ENCODE measurements at regions not wholly inside any gene's neighbourhood (a gene's known extent, or its start where the extent isn't known, plus 50 kb on each side); places are given as distances from the start of the nearest gene placed in this dataset.
"Not testable (repeated sequence)": the region's sequence is repeated elsewhere in the genome, so short reads cannot be mapped to it uniquely, and the experiment has no call there.

DNA sequence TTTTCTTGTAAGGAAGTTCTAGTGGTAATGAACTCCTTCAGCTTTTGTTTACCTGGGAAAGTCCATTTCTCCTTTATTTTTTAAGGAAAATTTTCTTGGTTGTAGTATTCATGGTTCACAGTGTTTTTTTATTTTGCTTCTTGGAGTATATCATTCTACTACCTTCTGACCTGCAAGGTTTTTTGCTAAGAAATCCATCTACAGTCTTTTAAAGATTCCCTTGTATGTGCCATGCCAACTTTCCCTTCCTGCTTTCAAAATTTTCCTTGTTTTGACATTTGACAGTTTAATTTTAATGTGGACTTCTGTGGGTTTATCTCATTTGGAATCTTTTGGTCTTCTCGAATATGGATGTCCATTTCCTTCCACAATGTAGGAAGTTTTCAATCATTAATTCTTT, 855.6 kb downstream of the TBC1D32 start:
- H3K27ac ChIP-seq, result no peak overlapping the region
- TF ChIP-seq, protein P1, sequence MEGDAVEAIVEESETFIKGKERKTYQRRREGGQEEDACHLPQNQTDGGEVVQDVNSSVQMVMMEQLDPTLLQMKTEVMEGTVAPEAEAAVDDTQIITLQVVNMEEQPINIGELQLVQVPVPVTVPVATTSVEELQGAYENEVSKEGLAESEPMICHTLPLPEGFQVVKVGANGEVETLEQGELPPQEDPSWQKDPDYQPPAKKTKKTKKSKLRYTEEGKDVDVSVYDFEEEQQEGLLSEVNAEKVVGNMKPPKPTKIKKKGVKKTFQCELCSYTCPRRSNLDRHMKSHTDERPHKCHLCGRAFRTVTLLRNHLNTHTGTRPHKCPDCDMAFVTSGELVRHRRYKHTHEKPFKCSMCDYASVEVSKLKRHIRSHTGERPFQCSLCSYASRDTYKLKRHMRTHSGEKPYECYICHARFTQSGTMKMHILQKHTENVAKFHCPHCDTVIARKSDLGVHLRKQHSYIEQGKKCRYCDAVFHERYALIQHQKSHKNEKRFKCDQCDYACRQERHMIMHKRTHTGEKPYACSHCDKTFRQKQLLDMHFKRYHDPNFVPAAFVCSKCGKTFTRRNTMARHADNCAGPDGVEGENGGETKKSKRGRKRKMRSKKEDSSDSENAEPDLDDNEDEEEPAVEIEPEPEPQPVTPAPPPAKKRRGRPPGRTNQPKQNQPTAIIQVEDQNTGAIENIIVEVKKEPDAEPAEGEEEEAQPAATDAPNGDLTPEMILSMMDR (IDR thresholded peaks at IDR 0.05), result no peak
- H3K4me3 ChIP-seq, result no peak overlapping the region
- H3K27me3 ChIP-seq, result no peaks in the 10 kb centered on the region
- intact Hi-C loops (cut with DNase I), result no loop called here
- DNase-seq (no peak), ATAC-seq (no peak)
- H3K4me1 ChIP-seq, result no peaks in the 10 kb centered on the region
- no peaks in the 10 kb centered on the region for H3K36me3 ChIP-seq
- H3K9me3 ChIP-seq, result peaks cover 5% of the 10 kb centered on the region

GRCh38 chr6:120473804-120474203, 860.5 kb downstream of the TBC1D32 start:
- no peak overlapping the region for H3K27ac ChIP-seq
- ATAC-seq (no peak), DNase-seq (no peak)
- no peaks in the 10 kb centered on the region for H3K36me3 ChIP-seq
- H3K9me3 ChIP-seq, result peaks cover 5% of the 10 kb centered on the region
- intact Hi-C loops (cut with DNase I), result no loop called here
- TF ChIP-seq, protein P1 (IDR thresholded peaks at IDR 0.05), result no peak
- H3K4me3 ChIP-seq, result no peak overlapping the region
- no peaks in the 10 kb centered on the region for H3K4me1 ChIP-seq
- H3K27me3 ChIP-seq, result no peaks in the 10 kb centered on the region

GRCh38 chr6:120468486-120468885, 865.8 kb downstream of the TBC1D32 start:
- Histone ChIP-seq H3K9me3 (no peaks in the 10 kb centered on the region), H3K27me3 (no peaks in the 10 kb centered on the region), H3K4me1 (no peaks in the 10 kb centered on the region), H3K27ac (no peak overlapping the region), H3K4me3 (no peak overlapping the region), H3K36me3 (no peaks in the 10 kb centered on the region)
- no peak for DNase-seq
- ATAC-seq, result no peak
- TF ChIP-seq, protein P1 (IDR thresholded peaks at IDR 0.05), result no peak
- intact Hi-C loops (cut with DNase I), result no loop called here

GRCh38 chr6:120451508-120451907, 882.8 kb downstream of the TBC1D32 start:
- H3K36me3 ChIP-seq, result no peaks in the 10 kb centered on the region
- no peak overlapping the region for H3K4me3 ChIP-seq
- ATAC-seq (no peak), DNase-seq (no peak)
- no peaks in the 10 kb centered on the region for H3K9me3 ChIP-seq
- H3K27me3 ChIP-seq, result no peaks in the 10 kb centered on the region
- intact Hi-C loops (cut with DNase I), result no loop called here
- H3K27ac ChIP-seq, result no peak overlapping the region
- H3K4me1 ChIP-seq, result no peaks in the 10 kb centered on the region
- TF ChIP-seq, protein P1 (IDR thresholded peaks at IDR 0.05), result no peak

GRCh38 chr6:120447605-120448004, 886.7 kb downstream of the TBC1D32 start:
- no peaks in the 10 kb centered on the region for H3K9me3 ChIP-seq
- TF ChIP-seq, protein P1 (IDR thresholded peaks at IDR 0.05), result no peak
- intact Hi-C loops (cut with DNase I), result no loop called here
- H3K4me1 ChIP-seq, result no peaks in the 10 kb centered on the region
- H3K27me3 ChIP-seq, result no peaks in the 10 kb centered on the region
- no peaks in the 10 kb centered on the region for H3K36me3 ChIP-seq
- DNase-seq, result no peak
- H3K27ac ChIP-seq, result no peak overlapping the region
- H3K4me3 ChIP-seq, result no peak overlapping the region
- no peak for ATAC-seq

DNA sequence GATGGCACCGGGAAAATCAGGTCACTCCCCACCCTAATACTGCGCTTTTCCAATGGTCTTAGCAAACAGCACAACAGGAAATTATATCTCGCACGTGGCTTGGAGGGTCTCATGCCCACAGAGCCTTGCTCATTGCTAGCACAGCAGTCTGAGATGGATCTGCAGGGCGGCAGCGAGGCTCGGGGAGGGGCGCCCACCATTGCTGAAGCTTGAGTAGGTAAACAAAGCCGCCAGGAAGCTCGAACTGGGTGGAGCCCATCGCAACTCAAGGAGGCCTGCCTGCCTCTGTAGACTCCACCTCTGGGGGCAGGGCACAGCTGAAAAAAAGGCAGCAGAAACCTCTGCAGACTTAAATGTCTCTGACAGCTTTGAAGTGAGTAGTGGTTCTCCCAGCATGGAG, 901.4 kb downstream of the TBC1D32 start:
- peak; percentile 54 for DNase-seq
- intact Hi-C loops (cut with DNase I), result not testable (repeated sequence)

More for the DNA sequence above, 901.4 kb downstream of the TBC1D32 start:
- not testable (repeated sequence) for H3K4me1 ChIP-seq, ATAC-seq, H3K27me3 ChIP-seq, H3K36me3 ChIP-seq, H3K9me3 ChIP-seq, H3K4me3 ChIP-seq, H3K27ac ChIP-seq

Data from upper lobe of right lung (tissue), 1 donor.